HAP-1 (cell line): ENCODE measurements at regions not wholly inside any gene's neighbourhood (a gene's known extent, or its start where the extent isn't known, plus 50 kb on each side); places are given as distances from the start of the nearest gene placed in this dataset.
"Not testable (repeated sequence)": the region's sequence is repeated elsewhere in the genome, so short reads cannot be mapped to it uniquely, and the experiment has no call there.

ENCODE experiments used
- DNase-seq, 2 experiments: peaks; one replicate each; pipeline ENCODE4 v3.0.0-alpha.2; 2016 to 2020; ENCODE audit warnings: low spot score in 2 of 2
- H3K27me3 ChIP-seq: fragments of 250-450 bp; sonication (Bioruptor Pico); 2 replicates; pipeline ENCODE4 v1.5.1; 2020; ENCODE audit warnings: low read depth, mild to moderate bottlenecking, moderate library complexity
- H3K36me3 ChIP-seq: fragments of 250-450 bp; sonication (Bioruptor Pico); replicated peaks from 2 replicates; pipeline ENCODE4 v1.5.1; 2020; ENCODE audit warnings: mild to moderate bottlenecking
- H3K4me1 ChIP-seq: fragments of 250-450 bp; sonication (Bioruptor Pico); 2 replicates; pipeline ENCODE4 v1.5.1; 2020; ENCODE audit warnings: mild to moderate bottlenecking
- H3K4me3 ChIP-seq: fragments of 250-450 bp; sonication (Bioruptor Pico); 2 replicates; pipeline ENCODE4 v1.5.1; 2020; ENCODE audit warnings: mild to moderate bottlenecking, moderate library complexity
- H3K9me3 ChIP-seq: fragments of 250-450 bp; sonication (Bioruptor Pico); 2 replicates; pipeline ENCODE4 v1.5.1; 2020; ENCODE audit warnings: mild to moderate bottlenecking, moderate library complexity
- in situ Hi-C: fragments of 300-500 bp; cut with MboI; formaldehyde crosslinking; loops from 3 replicates; pipeline ENCODE4 v1.14.3; 2020; ENCODE audit warnings: low sequenced_read_pairs, inconsistent platforms, mixed read lengths

GRCh38 chr2:129035992-129036391 lies 717.3 kb upstream of the HS6ST1 start:
- Histone ChIP-seq H3K4me3 (no peak overlapping the region), H3K4me1 (no peaks in the 10 kb centered on the region), H3K36me3 (no peaks in the 10 kb centered on the region), H3K9me3 (no peaks in the 10 kb centered on the region), H3K27me3 (no peaks in the 10 kb centered on the region)
- in situ Hi-C loops: no loop called here
- no peak for DNase-seq

- H3K27me3 ChIP-seq, H3K4me1 ChIP-seq, in situ Hi-C loops, H3K4me3 ChIP-seq, H3K9me3 ChIP-seq, DNase-seq, H3K36me3 ChIP-seq: not testable (repeated sequence)
These were observed 725.0 kb upstream of the HS6ST1 start for GRCh38 chr2:129043677-129044076.

- H3K9me3 ChIP-seq, DNase-seq, in situ Hi-C loops, H3K4me3 ChIP-seq, H3K36me3 ChIP-seq, H3K4me1 ChIP-seq, H3K27me3 ChIP-seq: not testable (repeated sequence)
These were observed 727.8 kb upstream of the HS6ST1 start for GRCh38 chr2:129046475-129046874.

- Histone ChIP-seq H3K4me3 (no peak overlapping the region), H3K36me3 (no peaks in the 10 kb centered on the region), H3K4me1 (no peaks in the 10 kb centered on the region), H3K9me3 (no peaks in the 10 kb centered on the region), H3K27me3 (no peaks in the 10 kb centered on the region)
- no peak for DNase-seq
- in situ Hi-C loops: no loop called here
These were observed 731.4 kb upstream of the HS6ST1 start for GRCh38 chr2:129050101-129050500.

- in situ Hi-C loops: no loop called here
- H3K4me1 ChIP-seq: no peaks in the 10 kb centered on the region
- H3K4me3 ChIP-seq: no peak overlapping the region
- no peak for DNase-seq
- H3K27me3 ChIP-seq: no peaks in the 10 kb centered on the region
- no peaks in the 10 kb centered on the region for H3K36me3 ChIP-seq
- H3K9me3 ChIP-seq: no peaks in the 10 kb centered on the region
These were observed 736.6 kb upstream of the HS6ST1 start for GRCh38 chr2:129055242-129055641.

GRCh38 chr2:129055824-129056223 lies 737.2 kb upstream of the HS6ST1 start:
- no peak for DNase-seq
- Histone ChIP-seq H3K36me3 (no peaks in the 10 kb centered on the region), H3K4me1 (no peaks in the 10 kb centered on the region), H3K9me3 (no peaks in the 10 kb centered on the region), H3K4me3 (no peak overlapping the region), H3K27me3 (no peaks in the 10 kb centered on the region)
- in situ Hi-C loops: no loop called here

- Histone ChIP-seq H3K9me3 (no peaks in the 10 kb centered on the region), H3K27me3 (no peaks in the 10 kb centered on the region), H3K4me3 (no peak overlapping the region), H3K4me1 (no peaks in the 10 kb centered on the region), H3K36me3 (no peaks in the 10 kb centered on the region)
- in situ Hi-C loops: no loop called here
- DNase-seq: no peak
These were observed 737.8 kb upstream of the HS6ST1 start for GRCh38 chr2:129056309-129056958.

GRCh38 chr2:129056959-129057317 lies 738.3 kb upstream of the HS6ST1 start:
- no peaks in the 10 kb centered on the region for H3K9me3 ChIP-seq
- no peaks in the 10 kb centered on the region for H3K4me1 ChIP-seq
- no peak overlapping the region for H3K4me3 ChIP-seq
- DNase-seq: no peak
- H3K27me3 ChIP-seq: no peaks in the 10 kb centered on the region
- in situ Hi-C loops: no loop called here
- H3K36me3 ChIP-seq: no peaks in the 10 kb centered on the region

- Histone ChIP-seq H3K9me3 (no peaks in the 10 kb centered on the region), H3K4me3 (no peak overlapping the region), H3K4me1 (no peaks in the 10 kb centered on the region), H3K36me3 (no peaks in the 10 kb centered on the region), H3K27me3 (no peaks in the 10 kb centered on the region)
- DNase-seq: no peak
- in situ Hi-C loops: no loop called here
These were observed 740.3 kb upstream of the HS6ST1 start for GRCh38 chr2:129058981-129059380.

- in situ Hi-C loops: no loop called here
- no peak for DNase-seq
- Histone ChIP-seq H3K4me1 (no peaks in the 10 kb centered on the region), H3K9me3 (no peaks in the 10 kb centered on the region), H3K4me3 (no peak overlapping the region), H3K36me3 (no peaks in the 10 kb centered on the region), H3K27me3 (no peaks in the 10 kb centered on the region)
These were observed 740.8 kb upstream of the HS6ST1 start for GRCh38 chr2:129059476-129059875.

- Histone ChIP-seq H3K4me3 (no peak overlapping the region), H3K4me1 (no peaks in the 10 kb centered on the region), H3K27me3 (no peaks in the 10 kb centered on the region), H3K36me3 (no peaks in the 10 kb centered on the region), H3K9me3 (no peaks in the 10 kb centered on the region)
- DNase-seq: no peak
- in situ Hi-C loops: no loop called here
These were observed 742.6 kb upstream of the HS6ST1 start for GRCh38 chr2:129061069-129061768.

GRCh38 chr2:129061769-129062121 lies 743.1 kb upstream of the HS6ST1 start:
- Histone ChIP-seq H3K4me3 (no peak overlapping the region), H3K9me3 (no peaks in the 10 kb centered on the region), H3K4me1 (no peaks in the 10 kb centered on the region), H3K27me3 (no peaks in the 10 kb centered on the region), H3K36me3 (no peaks in the 10 kb centered on the region)
- in situ Hi-C loops: no loop called here
- DNase-seq: no peak

- in situ Hi-C loops: no loop called here
These were observed 743.7 kb upstream of the HS6ST1 start for GRCh38 chr2:129062146-129062912.

GRCh38 chr2:129067070-129067469 lies 748.4 kb upstream of the HS6ST1 start:
- Histone ChIP-seq H3K27me3 (no peaks in the 10 kb centered on the region), H3K36me3 (no peaks in the 10 kb centered on the region), H3K4me3 (no peak overlapping the region), H3K4me1 (no peaks in the 10 kb centered on the region), H3K9me3 (no peaks in the 10 kb centered on the region)
- DNase-seq: no peak
- in situ Hi-C loops: no loop called here

More at GRCh38 chr2:129062146-129062912, 743.7 kb upstream of the HS6ST1 start:
- H3K36me3 ChIP-seq: no peaks in the 10 kb centered on the region
- H3K4me1 ChIP-seq: no peaks in the 10 kb centered on the region
- no peak for DNase-seq
- H3K9me3 ChIP-seq: no peaks in the 10 kb centered on the region
- no peak overlapping the region for H3K4me3 ChIP-seq
- no peaks in the 10 kb centered on the region for H3K27me3 ChIP-seq
